Ovary (tissue), 3 donors: ENCODE measurements at regions not wholly inside any gene's neighbourhood (a gene's known extent, or its start where the extent isn't known, plus 50 kb on each side); places are given as distances from the start of the nearest gene placed in this dataset.

Source experiments
- CTCF ChIP-seq, 3 donors: fragments of 450-650 bp in 2 of 3; fragments of 200-600 bp in 1 of 3; IDR thresholded peaks; one replicate each; pipeline versions ENCODE4 v1.5.1 to v1.8.0; 2016 to 2022; ENCODE audit warnings: antibody characterized with exemption in 3 of 3, mild to moderate bottlenecking in 1 of 3
- EP300 ChIP-seq: sonication (generic); formaldehyde crosslinking; IDR thresholded peaks from one replicate; pipeline ENCODE4 v1.6.1; 2017; ENCODE audit warnings: antibody characterized with exemption
- donor health status: DM: no; HTN: no; CAD: no.

- TF ChIP-seq CTCF (IDR thresholded peaks at IDR 0.05) (no peak), EP300 (no peak)
Observed at GRCh38 chr10:113402602-113403001, 150.3 kb upstream of the HABP2 start.
